Liver (tissue), 3 donors: ENCODE measurements at regions not wholly inside any gene's neighbourhood (a gene's known extent, or its start where the extent isn't known, plus 50 kb on each side); places are given as distances from the start of the nearest gene placed in this dataset.

Experiments
- GABPA ChIP-seq, 2 donors: IDR thresholded peaks in 1 of 2; conservative IDR thresholded peaks in 1 of 2; 2 replicates each; pipeline ENCODE4 v1.6.1; 2016; ENCODE audit warnings: antibody characterized with exemption in 2 of 2, mild to moderate bottlenecking in 1 of 2, moderate library complexity in 1 of 2
- JUND ChIP-seq, 2 donors: IDR thresholded peaks; 2 replicates each; pipeline ENCODE4 v1.6.1; 2016; ENCODE audit warnings: antibody characterized with exemption in 2 of 2
- RAD21 ChIP-seq, 2 donors: IDR thresholded peaks; 2 replicates each; pipeline ENCODE4 v1.6.1; 2016; ENCODE audit warnings: antibody characterized with exemption in 2 of 2, mild to moderate bottlenecking in 2 of 2
- TF ChIP-seq, protein P1 (sequence below): fragments of 150-350 bp; IDR thresholded peaks from 2 replicates; pipeline ENCODE4 v1.5.1; 2017; ENCODE audit warnings: improper control_type of control experiment, low read depth, low read length; ENCODE audit not compliant: missing input control
- donor health status: healthy.
- donor health status: healthy.

GRCh38 chr2:76274160-76274559, 563.4 kb upstream of the GCFC2 start:
- TF ChIP-seq, protein P1, sequence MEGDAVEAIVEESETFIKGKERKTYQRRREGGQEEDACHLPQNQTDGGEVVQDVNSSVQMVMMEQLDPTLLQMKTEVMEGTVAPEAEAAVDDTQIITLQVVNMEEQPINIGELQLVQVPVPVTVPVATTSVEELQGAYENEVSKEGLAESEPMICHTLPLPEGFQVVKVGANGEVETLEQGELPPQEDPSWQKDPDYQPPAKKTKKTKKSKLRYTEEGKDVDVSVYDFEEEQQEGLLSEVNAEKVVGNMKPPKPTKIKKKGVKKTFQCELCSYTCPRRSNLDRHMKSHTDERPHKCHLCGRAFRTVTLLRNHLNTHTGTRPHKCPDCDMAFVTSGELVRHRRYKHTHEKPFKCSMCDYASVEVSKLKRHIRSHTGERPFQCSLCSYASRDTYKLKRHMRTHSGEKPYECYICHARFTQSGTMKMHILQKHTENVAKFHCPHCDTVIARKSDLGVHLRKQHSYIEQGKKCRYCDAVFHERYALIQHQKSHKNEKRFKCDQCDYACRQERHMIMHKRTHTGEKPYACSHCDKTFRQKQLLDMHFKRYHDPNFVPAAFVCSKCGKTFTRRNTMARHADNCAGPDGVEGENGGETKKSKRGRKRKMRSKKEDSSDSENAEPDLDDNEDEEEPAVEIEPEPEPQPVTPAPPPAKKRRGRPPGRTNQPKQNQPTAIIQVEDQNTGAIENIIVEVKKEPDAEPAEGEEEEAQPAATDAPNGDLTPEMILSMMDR = no peak
- TF ChIP-seq GABPA (IDR thresholded peaks at IDR 0.05 in 1 of 2, conservative IDR thresholded peaks at IDR 0.05 in 1 of 2) (no peak), JUND (IDR thresholded peaks at IDR 0.05) (no peak), RAD21 (IDR thresholded peaks at IDR 0.05) (no peak)
